ENCODE measurements at regions not wholly inside any gene's neighbourhood (a gene's known extent, or its start where the extent isn't known, plus 50 kb on each side); places are given as distances from the start of the nearest gene placed in this dataset.

- Histone ChIP-seq H3K27me3 (replicated peaks) (no peaks in the 10 kb centered on the region), H3K4me1 (replicated peaks) (no peaks in the 10 kb centered on the region), H3K27ac (no peak overlapping the region), H3K4me3 (no peak overlapping the region), H3K9me3 (replicated peaks) (no peaks in the 10 kb centered on the region; the same call in 1 of the 2 replicates), H3K36me3 (no peaks in the 10 kb centered on the region)
- no peak for DNase-seq (ENCODE audit: low read depth in 1 of 2, low spot score in 2 of 2)
Observed at GRCh38 chr15:53462651-53463050, 296.8 kb downstream of the WDR72 start.

DNA sequence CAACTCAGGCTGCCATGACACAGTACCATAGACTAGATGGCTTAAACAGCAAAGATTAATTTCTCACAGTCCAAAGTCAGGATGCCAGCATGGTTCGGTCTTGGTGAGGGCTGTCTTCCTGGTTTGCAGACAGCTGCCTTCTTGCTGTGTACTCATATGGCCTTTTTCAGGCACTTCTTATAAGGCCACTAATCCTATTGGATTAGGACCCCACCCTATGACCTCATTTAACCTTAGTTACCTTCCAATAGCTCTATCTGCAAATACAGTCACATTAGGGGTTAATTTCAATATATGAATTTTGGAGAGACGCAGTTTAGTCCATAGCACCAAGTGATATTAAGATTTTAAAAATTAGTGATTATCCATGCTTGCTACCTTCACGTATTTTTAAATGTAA, 297.8 kb downstream of the WDR72 start:
- Histone ChIP-seq H3K4me1 (replicated peaks) (no peaks in the 10 kb centered on the region), H3K4me3 (no peak overlapping the region), H3K27ac (no peak overlapping the region), H3K9me3 (replicated peaks) (no peaks in the 10 kb centered on the region; the same call in 1 of the 2 replicates), H3K27me3 (replicated peaks) (no peaks in the 10 kb centered on the region), H3K36me3 (no peaks in the 10 kb centered on the region)
- no peak for DNase-seq (ENCODE audit: low read depth in 1 of 2, low spot score in 2 of 2)

GRCh38 chr15:53458736-53459135, 300.7 kb downstream of the WDR72 start:
- no peaks in the 10 kb centered on the region; the same call in 1 of the 2 replicates for H3K9me3 ChIP-seq (replicated peaks)
- no peak overlapping the region for H3K4me3 ChIP-seq
- H3K27ac ChIP-seq = no peak overlapping the region
- H3K4me1 ChIP-seq (replicated peaks) = no peaks in the 10 kb centered on the region
- DNase-seq (ENCODE audit: low read depth in 1 of 2, low spot score in 2 of 2) = no peak
- no peaks in the 10 kb centered on the region for H3K27me3 ChIP-seq (replicated peaks)
- no peaks in the 10 kb centered on the region for H3K36me3 ChIP-seq

DNA sequence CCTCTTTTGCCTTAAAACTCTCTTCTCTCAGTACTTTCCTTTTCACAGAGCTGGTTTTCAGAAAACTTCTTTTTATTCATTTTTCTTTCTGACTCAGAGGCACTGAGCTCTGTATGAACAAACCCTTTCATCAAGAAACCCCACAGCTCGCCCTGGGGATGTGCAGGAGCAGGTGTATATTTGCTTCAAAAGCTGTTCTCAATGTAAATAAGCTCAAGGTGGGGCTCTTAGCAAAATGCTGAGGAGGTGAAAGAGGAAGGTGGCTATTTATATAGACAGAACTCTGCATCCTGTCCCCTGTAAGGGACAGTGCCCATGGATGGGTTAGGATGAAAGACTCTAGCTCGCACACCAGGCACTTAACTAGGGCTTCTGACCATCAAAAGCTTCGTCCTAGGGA, 302.0 kb downstream of the WDR72 start:
- H3K9me3 ChIP-seq (replicated peaks) = no peaks in the 10 kb centered on the region
- no peak overlapping the region for H3K4me3 ChIP-seq

DNA sequence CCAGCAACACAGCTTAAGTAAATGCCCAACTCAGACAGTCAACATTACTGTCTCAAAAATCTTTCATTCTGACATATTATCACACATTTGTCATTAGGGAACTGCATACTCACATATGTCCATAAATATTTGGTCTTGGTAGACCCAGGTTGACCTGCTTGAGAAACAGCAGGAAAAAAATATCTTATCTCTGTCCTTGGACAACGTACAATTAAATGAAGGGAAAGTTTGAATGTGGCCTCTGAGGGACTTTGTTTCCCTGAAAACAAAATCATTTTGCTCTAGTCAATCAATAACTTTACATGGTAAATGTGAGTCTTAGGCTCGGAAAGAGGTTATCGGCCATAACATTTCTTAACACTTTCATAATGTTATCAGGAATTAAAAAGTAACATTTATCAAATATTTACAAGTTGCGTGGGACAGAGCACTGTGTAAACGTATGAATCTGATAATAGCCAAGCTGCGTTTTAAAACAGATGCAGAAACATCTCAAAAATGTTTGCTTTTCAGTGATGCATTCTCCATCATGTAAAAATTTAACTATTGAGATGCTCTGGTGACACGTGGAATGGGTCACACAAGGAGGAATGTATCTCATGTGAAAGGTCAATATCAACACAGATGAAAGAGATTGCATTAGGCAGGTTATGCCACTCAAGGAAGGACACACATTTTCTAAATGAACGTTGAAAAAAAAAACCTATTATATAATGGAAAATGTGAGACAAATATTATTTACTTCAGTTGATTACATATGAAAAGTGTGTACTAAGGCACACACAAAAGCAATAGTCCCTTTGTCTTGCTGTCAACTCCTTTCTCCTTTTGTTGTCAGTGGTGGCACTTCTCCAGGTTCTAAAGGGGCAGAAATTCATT, 304.4 kb downstream of the WDR72 start:
- H3K4me1 ChIP-seq (replicated peaks) = no peaks in the 10 kb centered on the region
- H3K9me3 ChIP-seq (replicated peaks) = no peaks in the 10 kb centered on the region
- H3K27me3 ChIP-seq (replicated peaks) = no peaks in the 10 kb centered on the region; the same call in 1 of the 2 replicates

More for the DNA sequence above, 302.0 kb downstream of the WDR72 start:
- no peaks in the 10 kb centered on the region for H3K27me3 ChIP-seq (replicated peaks)
- no peak overlapping the region for H3K27ac ChIP-seq
- DNase-seq (ENCODE audit: low read depth in 1 of 2, low spot score in 2 of 2) = no peak
- H3K36me3 ChIP-seq = no peaks in the 10 kb centered on the region
- H3K4me1 ChIP-seq (replicated peaks) = no peaks in the 10 kb centered on the region

DNA sequence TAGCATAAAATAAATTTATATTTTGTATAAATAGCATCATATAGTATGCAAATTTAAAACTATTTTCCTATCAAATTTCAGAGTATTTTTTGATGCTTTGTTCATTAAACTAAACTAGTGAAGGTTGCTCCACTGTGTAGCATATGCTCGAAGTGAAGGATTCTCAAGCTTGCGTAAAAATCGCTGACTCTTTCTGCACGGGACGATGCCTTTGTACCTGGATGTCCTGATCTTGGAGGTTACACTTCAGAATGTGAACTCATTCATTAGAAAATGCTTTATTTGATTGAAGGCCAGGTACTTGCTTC, 305.0 kb downstream of the WDR72 start:
- Histone ChIP-seq H3K9me3 (replicated peaks) (no peaks in the 10 kb centered on the region), H3K4me3 (no peak overlapping the region), H3K4me1 (replicated peaks) (no peaks in the 10 kb centered on the region), H3K36me3 (no peaks in the 10 kb centered on the region), H3K27me3 (replicated peaks) (no peaks in the 10 kb centered on the region; the same call in 1 of the 2 replicates), H3K27ac (no peak overlapping the region)
- no peak for DNase-seq (ENCODE audit: low read depth in 1 of 2, low spot score in 2 of 2)

More for the DNA sequence above, 304.4 kb downstream of the WDR72 start:
- DNase-seq (ENCODE audit: low read depth in 1 of 2, low spot score in 2 of 2) = no peak
- Histone ChIP-seq H3K36me3 (no peaks in the 10 kb centered on the region), H3K27ac (no peak overlapping the region), H3K4me3 (no peak overlapping the region)

GRCh38 chr15:53453253-53454105, 306.0 kb downstream of the WDR72 start:
- no peak overlapping the region for H3K4me3 ChIP-seq
- no peak overlapping the region for H3K27ac ChIP-seq
- no peaks in the 10 kb centered on the region for H3K9me3 ChIP-seq (replicated peaks)
- DNase-seq (ENCODE audit: low read depth in 1 of 2, low spot score in 2 of 2) = no peak
- no peaks in the 10 kb centered on the region; the same call in 1 of the 2 replicates for H3K27me3 ChIP-seq (replicated peaks)
- H3K36me3 ChIP-seq = no peaks in the 10 kb centered on the region
- H3K4me1 ChIP-seq (replicated peaks) = no peaks in the 10 kb centered on the region

- no peak overlapping the region for H3K4me3 ChIP-seq
- no peaks in the 10 kb centered on the region; the same call in 1 of the 2 replicates for H3K27me3 ChIP-seq (replicated peaks)
- H3K27ac ChIP-seq = no peak overlapping the region
- no peaks in the 10 kb centered on the region for H3K4me1 ChIP-seq (replicated peaks)
- no peaks in the 10 kb centered on the region for H3K36me3 ChIP-seq
- H3K9me3 ChIP-seq (replicated peaks) = no peaks in the 10 kb centered on the region
- DNase-seq (ENCODE audit: low read depth in 1 of 2, low spot score in 2 of 2) = no peak
Observed at GRCh38 chr15:53448232-53449015, 311.0 kb downstream of the WDR72 start.

DNA sequence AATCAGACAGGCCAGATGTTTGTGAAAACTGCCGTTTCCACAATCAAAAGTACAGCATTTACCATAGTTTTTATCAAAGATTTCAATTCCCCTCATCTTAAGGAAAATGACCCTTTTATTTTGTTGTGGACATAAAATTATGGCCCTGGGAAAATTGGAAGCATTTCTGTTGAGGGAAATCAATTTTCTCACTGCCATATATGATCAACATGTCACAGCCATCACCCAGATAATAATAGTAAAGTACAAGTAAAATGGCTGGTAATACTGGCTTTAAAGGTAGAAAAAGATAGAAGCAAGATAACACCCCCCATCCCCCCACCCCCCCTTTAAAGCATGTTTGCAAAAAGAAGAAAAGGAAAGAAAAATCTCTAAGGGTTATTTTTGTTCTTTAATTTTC, 311.7 kb downstream of the WDR72 start:
- H3K36me3 ChIP-seq = no peaks in the 10 kb centered on the region
- DNase-seq (ENCODE audit: low read depth in 1 of 2, low spot score in 2 of 2) = no peak
- H3K4me1 ChIP-seq (replicated peaks) = no peaks in the 10 kb centered on the region
- H3K27ac ChIP-seq = no peak overlapping the region
- no peak overlapping the region for H3K4me3 ChIP-seq
- no peaks in the 10 kb centered on the region; the same call in 1 of the 2 replicates for H3K27me3 ChIP-seq (replicated peaks)
- H3K9me3 ChIP-seq (replicated peaks) = no peaks in the 10 kb centered on the region

GRCh38 chr15:53447053-53447574, 312.3 kb downstream of the WDR72 start:
- H3K27me3 ChIP-seq (replicated peaks) = no peaks in the 10 kb centered on the region; the same call in 1 of the 2 replicates
- no peak for DNase-seq (ENCODE audit: low read depth in 1 of 2, low spot score in 2 of 2)
- H3K36me3 ChIP-seq = no peaks in the 10 kb centered on the region
- no peak overlapping the region for H3K27ac ChIP-seq
- no peak overlapping the region for H3K4me3 ChIP-seq
- no peaks in the 10 kb centered on the region for H3K9me3 ChIP-seq (replicated peaks)
- H3K4me1 ChIP-seq (replicated peaks) = no peaks in the 10 kb centered on the region

- Histone ChIP-seq H3K4me1 (replicated peaks) (no peaks in the 10 kb centered on the region), H3K36me3 (no peaks in the 10 kb centered on the region), H3K4me3 (no peak overlapping the region), H3K27me3 (replicated peaks) (no peaks in the 10 kb centered on the region), H3K27ac (no peak overlapping the region), H3K9me3 (replicated peaks) (no peaks in the 10 kb centered on the region)
- DNase-seq (ENCODE audit: low read depth in 1 of 2, low spot score in 2 of 2) = no peak
Observed at GRCh38 chr15:53446376-53446775, 313.1 kb downstream of the WDR72 start.

GRCh38 chr15:53445531-53445930, 313.9 kb downstream of the WDR72 start:
- no peak overlapping the region for H3K4me3 ChIP-seq
- no peaks in the 10 kb centered on the region for H3K4me1 ChIP-seq (replicated peaks)
- DNase-seq (ENCODE audit: low read depth in 1 of 2, low spot score in 2 of 2) = no peak
- no peaks in the 10 kb centered on the region for H3K9me3 ChIP-seq (replicated peaks)
- H3K27me3 ChIP-seq (replicated peaks) = no peaks in the 10 kb centered on the region
- no peak overlapping the region for H3K27ac ChIP-seq
- H3K36me3 ChIP-seq = no peaks in the 10 kb centered on the region
